ENCODE measurements at regions not wholly inside any gene's neighbourhood (a gene's known extent, or its start where the extent isn't known, plus 50 kb on each side); places are given as distances from the start of the nearest gene placed in this dataset.
A peak's percentile ranks its signal among the peaks of the same experiment; 100 is the strongest.

DNA sequence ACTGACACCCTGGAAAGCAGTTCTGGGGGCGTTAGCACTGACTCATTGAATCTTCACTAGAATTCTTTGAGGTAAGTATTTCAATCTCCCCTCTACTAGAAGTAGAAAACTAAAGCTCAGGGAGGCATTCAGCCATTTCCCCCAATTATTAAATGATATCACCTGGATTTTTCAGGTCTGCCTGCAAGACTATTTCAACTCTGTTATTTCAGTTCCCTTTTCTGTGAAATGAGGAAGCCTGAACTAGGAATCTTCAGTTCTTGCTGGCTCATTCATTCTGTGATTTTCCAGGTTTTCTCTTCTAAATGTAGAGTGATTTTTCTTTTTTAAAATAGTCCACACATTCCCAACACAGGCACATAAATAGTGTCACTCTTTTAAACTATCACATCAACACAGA is 337.0 kb upstream of the NR5A2 start:
- no peak for DNase-seq (ENCODE audit: low spot score)

DNA sequence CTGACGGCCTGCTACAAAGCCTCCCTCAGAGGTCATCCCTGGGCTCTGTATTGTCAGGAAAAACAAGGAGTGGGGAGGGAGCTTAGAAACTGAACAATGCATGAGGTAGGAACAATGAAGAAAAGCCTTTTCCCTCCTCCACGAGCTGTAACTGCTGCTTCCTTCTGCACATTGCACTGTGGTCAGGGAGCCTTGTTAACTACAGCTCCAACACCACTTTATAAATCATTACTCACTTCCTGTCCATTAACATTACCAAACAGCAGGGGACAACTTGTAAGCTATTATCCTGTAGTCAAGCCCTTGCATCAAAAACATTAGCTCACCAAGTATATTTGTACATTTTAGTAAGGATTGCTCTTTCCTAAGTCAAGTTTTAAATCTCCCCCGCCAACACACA is 336.0 kb upstream of the NR5A2 start:
- DNase-seq (ENCODE audit: low spot score), result peak; percentile 58

DNA sequence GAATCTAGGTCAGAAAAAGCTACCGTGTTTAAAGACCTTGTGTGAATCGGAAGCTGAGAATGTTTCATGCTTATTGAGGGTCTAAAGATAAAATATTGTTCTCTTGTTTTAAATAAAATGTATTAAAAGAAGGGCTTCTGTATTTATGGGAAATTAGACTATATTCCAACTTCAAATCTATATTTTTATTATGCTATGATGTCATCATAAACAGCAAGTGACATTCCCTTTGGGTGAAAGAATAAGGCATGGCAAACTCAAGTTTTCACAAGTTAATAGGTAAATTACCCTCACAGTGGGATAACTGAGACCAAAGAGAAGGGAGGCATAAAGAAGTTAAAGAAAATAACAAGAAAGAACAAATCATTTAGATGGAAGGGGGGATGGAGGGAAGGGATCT is 333.8 kb upstream of the NR5A2 start:
- no peak for DNase-seq (ENCODE audit: low spot score)

DNA sequence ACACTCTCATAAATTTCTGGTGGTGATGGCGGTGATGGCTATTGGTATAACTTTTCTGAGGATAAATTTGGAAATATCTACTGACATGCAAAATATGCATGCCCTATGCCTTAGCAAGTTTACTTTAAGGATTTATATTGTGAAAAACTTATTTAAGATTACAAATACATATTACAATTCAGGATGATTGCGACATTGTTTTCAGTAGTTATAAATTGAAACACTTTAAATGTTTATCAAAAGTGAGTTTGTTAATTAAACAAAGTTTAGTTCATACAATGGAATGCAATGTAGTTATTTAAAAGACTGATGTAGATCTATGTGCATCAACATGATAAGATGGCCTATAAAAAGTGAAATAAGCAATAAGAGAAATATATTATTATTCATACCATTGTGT is 331.3 kb upstream of the NR5A2 start:
- no peak for DNase-seq (ENCODE audit: low spot score)

DNA sequence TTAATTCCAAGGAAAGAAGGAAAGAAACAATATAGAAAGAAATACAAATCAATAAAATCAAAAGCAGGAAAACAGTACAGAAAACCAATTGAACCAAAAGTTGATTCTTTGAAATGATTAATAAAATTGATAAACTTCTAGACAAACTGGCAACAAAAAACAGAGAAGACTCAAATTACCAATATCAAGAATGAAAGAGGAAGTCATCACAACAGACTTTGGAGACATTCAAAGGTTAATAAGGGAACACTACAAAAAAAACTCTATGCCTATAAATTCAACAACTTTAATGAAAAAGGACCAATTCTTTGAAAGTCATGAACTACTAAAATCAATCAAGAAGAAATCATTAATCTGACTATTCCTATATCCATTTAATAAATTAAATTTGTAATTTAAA is 329.3 kb upstream of the NR5A2 start:
- no peak for DNase-seq (ENCODE audit: low spot score)

DNA sequence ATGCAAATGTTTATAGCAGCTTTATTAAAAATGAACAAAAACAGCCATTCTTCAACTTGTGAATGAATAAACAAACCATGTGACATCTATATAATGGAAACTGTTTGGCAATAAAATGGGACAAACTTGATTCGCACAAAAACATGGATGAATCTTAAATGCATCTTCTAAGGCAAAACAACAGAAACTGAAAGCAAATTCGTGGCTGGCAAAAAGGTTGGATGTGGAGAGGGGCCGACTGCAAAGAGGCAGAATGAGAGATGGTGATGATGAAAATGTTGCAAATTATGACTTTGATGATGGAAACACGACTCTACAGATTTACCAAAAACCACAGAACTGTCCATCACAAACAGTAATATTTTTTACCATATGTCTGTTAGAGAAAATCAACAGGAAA is 327.0 kb upstream of the NR5A2 start:
- DNase-seq (ENCODE audit: low spot score), result no peak

DNA sequence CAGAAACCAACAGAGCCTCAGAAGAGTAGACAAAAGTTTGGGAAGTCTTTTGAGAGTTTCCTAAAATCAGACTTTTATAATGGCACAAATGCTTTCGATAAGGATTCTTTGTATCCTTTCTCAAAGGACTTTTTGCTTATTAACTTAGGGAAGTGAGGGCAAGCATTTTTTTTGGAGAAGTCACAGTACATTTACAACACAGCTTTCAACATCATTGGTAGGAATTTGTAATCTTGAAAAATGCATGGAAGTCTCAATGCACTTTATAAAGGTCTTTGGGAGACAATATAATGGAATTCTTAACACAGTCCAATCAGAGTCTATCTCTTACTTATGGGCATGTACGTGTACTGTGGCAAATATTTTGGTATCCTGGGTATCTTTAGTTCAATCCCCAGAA is 325.8 kb upstream of the NR5A2 start:
- no peak for DNase-seq (ENCODE audit: low spot score)

DNA sequence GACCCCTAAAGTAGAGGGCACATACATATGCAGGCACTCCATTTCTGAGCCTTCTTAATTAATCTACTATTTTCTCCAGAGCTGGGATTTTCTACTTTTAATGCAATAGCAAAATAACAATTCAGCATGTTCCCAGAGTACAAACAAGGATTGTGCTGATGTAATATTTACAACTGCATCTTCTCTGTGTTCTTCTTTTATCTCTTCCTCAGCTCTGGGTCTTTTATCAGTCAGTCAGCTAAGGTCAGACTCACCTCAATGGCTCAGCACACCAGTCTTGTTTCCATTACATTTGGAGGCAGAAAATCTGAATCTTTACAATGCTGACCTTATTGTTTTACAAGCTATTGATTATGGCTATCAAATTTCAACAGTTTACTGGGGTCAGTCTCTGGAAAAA is 323.3 kb upstream of the NR5A2 start:
- no peak for DNase-seq (ENCODE audit: low spot score)

DNA sequence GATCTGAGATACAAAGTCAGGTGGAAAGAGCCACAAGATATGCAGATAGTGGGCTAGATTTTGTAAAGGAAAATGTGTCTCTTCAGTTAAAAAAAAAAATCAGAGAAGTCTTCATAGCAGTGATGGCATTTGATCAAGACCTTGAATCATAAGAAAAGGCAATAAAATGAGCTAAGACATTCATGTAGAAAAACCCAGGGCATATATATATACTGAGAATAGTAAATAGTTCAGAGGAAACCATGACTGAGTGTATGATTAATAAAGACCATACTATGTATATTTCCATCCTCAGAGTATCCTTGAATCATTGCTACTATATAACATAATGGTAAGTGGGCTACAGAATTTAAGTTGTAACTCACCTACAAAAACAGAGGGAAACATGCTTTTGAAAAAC is 321.7 kb upstream of the NR5A2 start:
- DNase-seq (ENCODE audit: low spot score), result no peak

DNA sequence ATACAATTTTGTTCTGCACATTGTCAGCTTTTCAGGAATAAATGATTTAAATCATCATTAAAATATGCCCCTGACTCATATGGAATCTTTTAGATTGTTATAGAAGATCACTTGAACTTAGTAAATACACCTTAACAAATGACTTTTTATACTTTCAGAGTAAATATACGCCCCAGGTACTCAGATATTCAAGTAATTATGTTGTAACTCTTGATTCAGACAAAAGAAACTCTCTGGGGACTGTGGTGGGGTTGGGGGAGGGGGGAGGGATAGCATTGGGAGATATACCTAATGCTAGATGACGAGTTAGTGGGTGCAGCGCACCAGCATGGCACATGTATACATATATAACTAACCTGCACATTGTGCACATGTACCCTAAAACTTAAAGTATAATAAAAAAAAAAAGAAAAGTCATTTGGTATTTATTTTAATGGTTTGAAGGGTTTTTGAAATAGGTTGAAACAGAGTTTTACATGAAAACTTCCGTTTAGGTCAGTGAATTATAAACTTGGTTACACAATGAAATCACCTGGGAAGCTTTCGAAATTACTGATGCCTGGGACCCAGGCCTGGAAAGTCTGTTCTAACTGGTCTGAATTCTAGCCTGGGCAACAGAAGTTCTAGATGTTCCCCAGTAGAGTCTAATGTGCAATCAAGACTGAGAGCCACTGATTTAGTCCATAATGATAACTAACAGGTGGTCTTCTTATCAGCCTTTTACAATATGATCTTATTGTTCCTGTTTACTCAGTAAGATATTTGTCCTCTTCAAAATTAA is 320.5 kb upstream of the NR5A2 start:
- no peak for DNase-seq (ENCODE audit: low spot score)

DNA sequence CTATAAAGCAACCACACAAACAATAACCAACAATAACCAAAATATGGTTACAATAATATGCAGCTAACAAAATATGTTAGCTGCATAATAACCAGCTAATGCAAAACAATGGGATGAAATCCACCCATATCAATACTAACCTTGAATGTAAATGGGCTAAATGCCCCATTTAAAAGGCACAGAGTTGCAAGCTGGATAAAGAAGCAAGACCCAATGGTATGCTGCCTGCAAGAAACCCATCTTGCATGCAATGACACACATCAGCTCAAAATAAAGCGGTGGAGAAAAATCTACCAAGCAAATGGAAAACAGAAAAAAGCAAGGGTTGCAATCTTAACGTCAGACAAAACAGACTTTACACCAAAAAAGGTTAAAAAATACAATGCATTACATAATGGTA is 316.5 kb upstream of the NR5A2 start:
- DNase-seq (ENCODE audit: low spot score), result no peak

DNA sequence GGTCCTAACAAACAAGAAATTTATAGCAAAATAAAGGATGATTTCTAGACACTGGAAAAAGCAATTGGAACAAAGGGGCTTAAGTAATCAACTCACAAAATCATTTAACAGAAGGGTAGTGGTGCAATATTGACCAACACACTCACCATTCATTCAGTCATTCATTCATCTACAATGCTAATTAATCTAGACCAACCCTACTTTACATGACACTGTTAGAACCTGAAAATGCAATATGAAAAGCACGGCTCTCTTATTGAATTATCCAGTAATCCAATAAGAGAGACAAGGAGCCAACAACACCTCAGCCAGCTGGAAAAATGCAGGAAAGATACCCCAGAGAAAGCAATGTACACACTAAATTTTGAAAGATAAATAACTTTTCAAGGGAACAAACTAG is 310.8 kb upstream of the NR5A2 start:
- no peak for DNase-seq (ENCODE audit: low spot score)

DNA sequence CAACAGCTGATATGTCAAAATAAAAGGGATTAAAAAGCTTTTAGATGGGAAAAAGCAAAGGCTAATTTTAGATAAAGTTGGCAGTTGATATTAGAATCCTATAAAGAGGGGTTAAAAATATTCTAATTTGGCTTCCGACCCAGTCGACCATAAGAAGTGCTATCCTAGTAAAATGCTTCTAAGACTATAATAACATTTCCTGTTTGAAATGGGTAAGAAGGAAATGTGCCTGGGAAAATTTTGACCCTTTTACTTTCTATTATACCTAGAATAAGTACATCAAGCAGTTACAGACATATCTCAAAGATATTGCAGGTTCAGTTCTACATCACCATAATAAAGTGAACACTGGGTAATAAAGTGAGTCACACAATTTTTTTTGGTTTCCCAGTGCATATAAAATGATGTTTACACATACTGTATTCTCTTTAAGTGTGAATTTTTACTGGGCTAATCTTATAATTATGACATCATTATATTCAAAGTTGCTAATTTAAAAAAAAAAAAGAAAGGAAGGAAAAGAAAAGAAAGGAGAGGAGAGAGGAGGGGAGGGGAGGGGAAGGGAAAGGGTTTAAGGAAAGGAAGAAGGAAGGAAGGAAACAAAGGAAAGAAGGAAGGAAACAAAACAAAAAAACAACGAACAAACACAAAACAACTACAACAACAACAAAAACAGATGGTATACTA is 308.2 kb upstream of the NR5A2 start:
- no peak for DNase-seq (ENCODE audit: low spot score)

DNA sequence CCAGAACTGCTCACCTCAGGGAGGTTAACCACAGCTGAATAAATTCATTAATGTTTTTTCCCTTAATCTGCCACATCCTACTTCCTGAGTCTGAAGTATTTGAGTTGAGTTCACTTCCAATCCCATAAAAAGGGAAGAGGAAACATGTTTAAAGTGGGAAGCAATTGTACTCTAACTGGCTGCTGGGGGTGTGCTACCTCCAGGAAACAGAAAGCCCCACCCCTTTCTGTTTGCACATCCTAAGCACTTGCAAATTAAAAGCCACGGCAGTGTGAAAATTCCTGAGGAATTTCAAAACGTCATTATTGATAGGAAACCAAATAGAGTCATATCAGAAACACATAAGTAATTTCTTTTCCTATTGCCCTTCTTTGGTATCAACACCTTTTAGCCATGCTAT is 307.0 kb upstream of the NR5A2 start:
- DNase-seq (ENCODE audit: low spot score), result no peak

DNA sequence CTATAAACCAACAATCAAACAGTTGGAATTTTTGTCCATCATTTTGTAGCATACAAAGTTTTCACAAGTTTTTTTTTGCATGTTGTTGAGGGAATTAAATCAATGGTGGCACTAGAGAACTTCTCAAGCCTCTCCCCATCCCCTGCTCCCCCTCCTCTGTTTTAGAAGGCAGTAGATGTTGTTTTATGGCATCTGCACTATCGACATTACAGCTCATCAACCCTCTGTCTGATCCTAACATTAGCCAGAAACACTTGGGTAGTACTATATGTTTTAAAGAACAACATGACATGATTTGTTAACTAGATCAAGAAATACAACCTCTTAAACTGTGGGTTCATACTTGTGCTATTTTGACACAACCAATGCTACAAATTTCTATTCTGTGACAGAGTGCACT is 306.5 kb upstream of the NR5A2 start:
- no peak for DNase-seq (ENCODE audit: low spot score)

DNA sequence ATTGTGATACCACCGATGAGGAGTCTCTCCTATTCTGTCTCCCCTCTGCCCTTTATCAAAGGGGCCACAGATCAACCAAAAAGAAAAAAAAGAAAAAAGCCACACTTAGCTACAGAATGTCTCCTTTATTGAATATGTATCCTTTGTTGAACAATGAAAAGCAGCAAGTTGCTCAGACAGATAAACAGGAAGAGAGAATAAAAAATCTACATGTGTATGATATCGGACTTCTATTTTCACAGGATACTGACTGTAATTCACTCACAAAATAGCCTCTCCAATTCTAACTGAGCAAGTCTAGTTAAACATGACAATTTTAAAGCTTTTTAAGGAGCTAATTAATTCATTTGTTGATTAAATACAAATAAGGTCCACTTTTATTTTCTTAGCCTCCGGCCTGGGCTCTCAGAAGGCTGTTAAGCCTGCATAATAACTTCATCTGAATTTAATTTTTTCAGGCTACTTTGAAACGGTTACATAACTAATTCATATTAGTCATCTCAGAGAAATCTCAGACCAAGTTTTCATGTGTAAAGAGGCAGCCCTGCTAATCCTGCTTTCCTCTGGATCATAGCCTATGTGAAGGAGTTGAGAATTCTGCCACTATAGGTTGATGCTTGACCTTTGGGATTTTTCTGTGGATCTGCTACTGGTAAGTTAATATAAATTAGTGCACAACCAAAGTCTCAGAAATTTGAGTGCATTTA is 304.1 kb upstream of the NR5A2 start:
- no peak for DNase-seq (ENCODE audit: low spot score)

DNA sequence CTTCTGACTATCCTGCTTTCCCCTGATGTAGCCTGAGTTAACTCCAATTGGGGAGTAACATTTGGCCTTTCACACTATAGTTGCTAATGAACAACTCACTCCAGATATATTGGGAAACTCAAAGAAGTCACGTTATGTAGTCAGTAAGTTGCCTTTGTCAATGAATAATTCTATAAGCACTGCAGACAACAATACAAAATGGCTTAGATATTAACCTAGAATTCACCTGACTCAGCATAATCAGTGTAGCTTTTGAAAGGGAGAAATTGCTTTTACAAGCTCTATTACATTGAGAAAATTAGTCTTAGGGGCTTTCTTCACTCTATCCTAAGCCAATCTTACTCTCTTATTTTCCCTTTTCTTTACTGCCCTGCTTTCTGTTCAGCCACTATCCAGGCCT is 303.5 kb upstream of the NR5A2 start:
- no peak for DNase-seq (ENCODE audit: low spot score)

DNA sequence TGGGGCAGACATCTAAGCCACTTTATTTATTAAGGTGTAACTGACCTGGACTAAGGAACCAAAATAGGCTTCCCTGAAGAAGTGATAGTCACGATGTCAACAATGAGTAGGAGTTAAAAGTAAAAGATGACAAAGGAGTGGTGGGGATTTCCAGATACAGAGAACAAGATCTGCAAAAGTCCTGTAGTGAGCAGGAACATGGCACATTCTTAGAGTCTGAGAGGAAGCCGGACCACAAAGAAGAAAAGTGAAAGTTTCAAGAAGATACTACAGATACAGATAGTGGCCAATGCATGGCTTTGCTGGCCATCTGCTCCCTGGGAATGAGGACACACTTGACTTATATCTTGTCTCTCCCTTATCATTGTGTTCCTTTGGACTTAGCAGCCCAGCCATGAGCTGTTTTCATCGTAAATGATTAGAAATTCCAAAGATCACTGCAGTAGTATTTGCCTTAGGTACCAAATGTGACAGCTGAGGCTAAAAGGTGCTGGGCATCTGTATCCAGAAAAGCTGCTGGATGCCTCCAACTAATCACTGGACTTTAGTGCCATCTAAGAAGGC is 302.4 kb upstream of the NR5A2 start:
- DNase-seq (ENCODE audit: low spot score), result no peak

DNA sequence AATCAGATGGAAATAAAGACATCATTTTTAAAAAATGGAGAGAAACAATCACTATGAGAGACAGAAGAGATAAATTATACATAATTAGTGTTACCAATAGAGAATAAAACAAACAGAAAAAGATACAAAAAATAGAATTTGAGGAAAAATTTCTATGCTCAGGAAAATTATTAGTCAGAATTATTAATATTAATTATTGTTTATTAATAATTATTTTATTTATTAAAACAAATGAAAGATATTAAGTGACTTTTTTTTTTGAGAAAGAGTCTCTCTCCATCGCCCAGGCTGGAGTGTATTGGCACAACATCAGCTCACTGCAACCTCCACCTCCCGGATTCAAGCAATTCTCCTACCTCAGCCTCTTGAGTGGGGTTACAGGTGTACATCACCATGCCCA is 299.8 kb upstream of the NR5A2 start:
- DNase-seq (ENCODE audit: low spot score), result no peak

DNA sequence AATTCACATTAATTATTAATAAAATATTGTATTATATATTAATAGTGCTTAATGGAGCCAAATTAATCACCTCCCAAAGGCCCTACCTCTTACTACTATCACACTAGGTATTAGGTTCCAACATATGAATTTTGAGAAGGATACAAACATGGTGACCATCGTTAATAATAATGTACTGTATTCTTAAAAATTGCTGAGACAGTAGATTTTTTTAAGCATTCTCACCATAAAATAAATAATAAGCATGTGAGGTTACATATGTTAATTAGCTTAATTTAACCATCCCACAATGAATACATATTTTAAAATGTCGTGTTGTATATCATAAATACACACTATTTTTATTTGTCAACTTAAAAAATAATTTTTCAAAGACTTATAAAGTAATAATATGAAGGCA is 299.2 kb upstream of the NR5A2 start:
- DNase-seq (ENCODE audit: low spot score), result no peak

DNA sequence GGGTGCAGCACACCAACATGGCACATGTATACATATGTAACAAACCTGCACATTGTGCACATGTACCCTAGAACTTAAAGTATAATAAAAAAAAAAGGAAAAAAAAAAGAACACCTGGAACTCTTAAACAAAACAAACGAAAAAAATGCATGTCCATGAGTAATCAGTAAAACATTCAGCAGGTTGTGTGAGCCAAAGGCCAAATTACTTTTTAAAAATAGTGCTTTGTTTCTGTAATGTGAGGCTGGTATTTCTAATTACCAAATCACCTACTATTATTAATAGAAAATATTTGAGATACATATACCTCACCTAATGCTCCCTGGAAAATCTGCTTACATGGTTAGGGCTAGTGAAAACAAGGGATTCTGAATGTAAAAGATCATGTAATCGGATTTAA is 294.4 kb upstream of the NR5A2 start:
- no peak for DNase-seq (ENCODE audit: low spot score)

DNA sequence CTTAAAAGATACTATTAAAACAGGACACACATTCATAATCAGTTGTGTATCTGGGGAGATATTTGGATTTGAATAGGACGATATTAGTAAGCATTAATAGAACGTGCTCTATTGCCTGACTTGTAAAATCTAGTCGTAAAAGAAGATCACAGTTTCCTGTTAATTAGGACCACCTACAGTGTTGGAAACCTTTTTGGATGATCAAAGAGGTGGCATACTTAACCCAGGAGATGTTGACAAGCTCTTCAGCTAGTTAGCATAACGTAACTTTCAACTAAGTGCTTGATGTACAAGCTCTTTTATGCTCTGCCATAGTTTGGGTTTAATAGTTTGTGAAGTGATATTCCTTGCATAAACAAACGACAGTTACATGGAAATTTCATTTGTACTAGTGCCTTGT is 293.3 kb upstream of the NR5A2 start:
- DNase-seq (ENCODE audit: low spot score), result no peak

DNA sequence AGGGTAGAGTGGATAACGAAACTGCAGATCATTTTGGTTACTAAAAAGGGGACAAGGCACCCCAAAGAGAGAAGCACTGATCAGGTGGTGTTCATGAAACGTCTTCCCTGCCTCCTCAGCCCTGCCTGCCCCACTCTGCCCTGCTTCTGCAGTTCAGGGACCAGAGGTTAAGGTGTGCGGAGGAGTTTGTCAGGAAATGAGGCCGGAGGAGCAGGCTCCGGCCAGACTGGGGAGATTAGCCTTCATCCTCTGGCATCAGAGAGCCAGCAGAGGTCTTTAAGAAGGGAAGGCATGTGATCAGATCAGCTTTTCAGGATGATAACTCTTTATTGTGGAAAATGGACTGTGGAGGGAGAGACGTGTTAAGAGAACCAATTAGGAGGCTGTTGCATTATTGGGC is 291.9 kb upstream of the NR5A2 start:
- DNase-seq (ENCODE audit: low spot score), result no peak

Data from HT-29 (cell line).